BE2C (cell line): ENCODE measurements at regions not wholly inside any gene's neighbourhood (a gene's known extent, or its start where the extent isn't known, plus 50 kb on each side); places are given as distances from the start of the nearest gene placed in this dataset.

Experiments used
- DNase-seq: peaks from one replicate; pipeline ENCODE4 v3.0.0-alpha.2; 2020
- H3K27me3 ChIP-seq: fragments of 250-450 bp; sonication (Bioruptor Pico); 2 replicates; pipeline ENCODE4 v1.5.1; 2020; ENCODE audit warnings: mild to moderate bottlenecking
- H3K36me3 ChIP-seq: fragments of 250-450 bp; sonication (Bioruptor Pico); 2 replicates; pipeline ENCODE4 v1.5.1; 2020; ENCODE audit warnings: mild to moderate bottlenecking
- H3K4me1 ChIP-seq: fragments of 250-450 bp; sonication (Bioruptor Pico); 2 replicates; pipeline ENCODE4 v1.5.1; 2020
- H3K4me3 ChIP-seq: 2 replicates; pipeline ENCODE4 v1.5.1; 2011; ENCODE audit warnings: low read depth, low read length
- H3K9me3 ChIP-seq: fragments of 250-450 bp; sonication (Bioruptor Pico); 2 replicates; pipeline ENCODE4 v1.5.1; 2020
- TF ChIP-seq, protein P1 (sequence below): IDR thresholded peaks from 2 replicates; pipeline ENCODE4 v1.5.1; 2012; ENCODE audit warnings: mild to moderate bottlenecking, low read depth, low read length

DNA sequence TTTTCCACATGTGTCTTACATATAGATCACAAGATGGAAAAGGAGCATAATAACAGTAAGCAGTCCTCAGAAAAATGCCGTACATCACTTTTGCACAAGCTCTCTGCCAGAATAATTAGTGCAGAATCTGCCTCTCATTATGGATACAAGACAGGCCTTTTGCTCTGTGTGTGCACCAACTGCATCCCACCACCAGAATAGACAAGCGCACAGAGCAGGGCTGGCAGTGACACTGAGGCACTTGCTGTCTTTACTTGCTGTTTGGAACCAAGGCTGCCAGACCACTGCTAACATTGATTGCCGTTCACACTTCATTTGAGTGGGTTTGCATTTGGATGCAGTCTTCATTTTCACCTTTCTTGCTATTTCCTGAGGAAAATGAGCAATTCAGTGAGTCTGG lies 741.3 kb downstream of the TLE1 start:
- no peak overlapping the region for H3K4me3 ChIP-seq
- H3K9me3 ChIP-seq = no peaks in the 10 kb centered on the region
- no peaks in the 10 kb centered on the region; the same call in 1 of the 2 replicates for H3K4me1 ChIP-seq
- no peaks in the 10 kb centered on the region for H3K27me3 ChIP-seq
- H3K36me3 ChIP-seq = no peaks in the 10 kb centered on the region
- TF ChIP-seq, protein P1, sequence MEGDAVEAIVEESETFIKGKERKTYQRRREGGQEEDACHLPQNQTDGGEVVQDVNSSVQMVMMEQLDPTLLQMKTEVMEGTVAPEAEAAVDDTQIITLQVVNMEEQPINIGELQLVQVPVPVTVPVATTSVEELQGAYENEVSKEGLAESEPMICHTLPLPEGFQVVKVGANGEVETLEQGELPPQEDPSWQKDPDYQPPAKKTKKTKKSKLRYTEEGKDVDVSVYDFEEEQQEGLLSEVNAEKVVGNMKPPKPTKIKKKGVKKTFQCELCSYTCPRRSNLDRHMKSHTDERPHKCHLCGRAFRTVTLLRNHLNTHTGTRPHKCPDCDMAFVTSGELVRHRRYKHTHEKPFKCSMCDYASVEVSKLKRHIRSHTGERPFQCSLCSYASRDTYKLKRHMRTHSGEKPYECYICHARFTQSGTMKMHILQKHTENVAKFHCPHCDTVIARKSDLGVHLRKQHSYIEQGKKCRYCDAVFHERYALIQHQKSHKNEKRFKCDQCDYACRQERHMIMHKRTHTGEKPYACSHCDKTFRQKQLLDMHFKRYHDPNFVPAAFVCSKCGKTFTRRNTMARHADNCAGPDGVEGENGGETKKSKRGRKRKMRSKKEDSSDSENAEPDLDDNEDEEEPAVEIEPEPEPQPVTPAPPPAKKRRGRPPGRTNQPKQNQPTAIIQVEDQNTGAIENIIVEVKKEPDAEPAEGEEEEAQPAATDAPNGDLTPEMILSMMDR = no peak
- no peak for DNase-seq

DNA sequence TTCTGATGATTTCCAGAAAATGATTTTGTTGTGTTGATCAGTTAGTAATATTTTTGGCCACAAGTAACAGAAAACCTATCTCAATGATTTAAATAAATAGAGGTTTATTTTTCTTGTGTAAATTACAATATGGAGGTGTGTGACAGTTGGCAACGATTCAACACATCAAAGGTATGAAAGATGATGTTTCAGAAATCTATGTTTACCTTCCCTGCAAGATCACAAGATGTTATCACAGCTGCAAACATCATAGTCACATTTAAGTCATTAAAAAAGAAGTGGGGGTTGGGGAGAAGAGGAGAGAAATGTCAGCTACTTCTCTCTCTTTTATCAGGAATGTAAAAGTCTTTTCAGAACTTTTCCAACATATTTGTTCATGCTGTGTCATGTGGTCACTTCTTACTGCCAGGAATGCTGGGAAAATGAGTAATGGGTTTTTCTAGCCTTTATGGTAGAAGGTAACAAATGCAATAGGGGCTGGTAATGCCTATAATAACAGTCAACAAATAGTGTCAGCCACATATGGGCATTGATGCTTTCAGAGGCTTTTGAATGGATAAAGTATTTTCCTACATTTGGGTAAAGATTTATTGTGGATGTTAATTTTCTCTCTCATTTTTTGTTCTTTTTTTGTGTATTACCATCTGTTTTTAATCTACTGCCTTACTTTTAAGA lies 742.7 kb downstream of the TLE1 start:
- Histone ChIP-seq H3K9me3 (no peaks in the 10 kb centered on the region), H3K4me3 (no peak overlapping the region), H3K27me3 (no peaks in the 10 kb centered on the region), H3K4me1 (no peaks in the 10 kb centered on the region; the same call in 1 of the 2 replicates), H3K36me3 (no peaks in the 10 kb centered on the region)
- no peak for DNase-seq
- TF ChIP-seq, protein P1 = no peak

DNA sequence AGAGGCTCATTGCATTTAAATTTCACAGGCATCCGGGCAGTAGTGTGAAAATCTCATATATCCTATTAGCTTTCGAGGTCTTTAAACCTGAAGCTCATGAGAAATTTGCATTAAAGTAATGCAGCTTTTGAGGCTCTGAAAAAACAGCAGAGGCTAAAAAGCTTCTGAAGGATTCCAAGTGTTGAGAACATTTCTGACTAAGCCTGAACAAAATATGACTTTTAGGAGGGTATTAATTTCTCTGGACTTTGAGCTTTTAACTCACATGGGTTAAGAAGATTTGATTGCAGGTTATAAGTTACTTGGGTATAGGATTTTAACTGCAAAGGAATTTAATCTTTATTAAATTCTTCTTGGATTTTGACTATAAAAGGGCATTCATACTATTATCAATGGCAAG lies 743.9 kb downstream of the TLE1 start:
- H3K9me3 ChIP-seq = no peaks in the 10 kb centered on the region
- no peak for DNase-seq
- H3K4me1 ChIP-seq = no peaks in the 10 kb centered on the region
- no peaks in the 10 kb centered on the region for H3K36me3 ChIP-seq
- TF ChIP-seq, protein P1 = no peak
- no peaks in the 10 kb centered on the region for H3K27me3 ChIP-seq
- no peak overlapping the region for H3K4me3 ChIP-seq

DNA sequence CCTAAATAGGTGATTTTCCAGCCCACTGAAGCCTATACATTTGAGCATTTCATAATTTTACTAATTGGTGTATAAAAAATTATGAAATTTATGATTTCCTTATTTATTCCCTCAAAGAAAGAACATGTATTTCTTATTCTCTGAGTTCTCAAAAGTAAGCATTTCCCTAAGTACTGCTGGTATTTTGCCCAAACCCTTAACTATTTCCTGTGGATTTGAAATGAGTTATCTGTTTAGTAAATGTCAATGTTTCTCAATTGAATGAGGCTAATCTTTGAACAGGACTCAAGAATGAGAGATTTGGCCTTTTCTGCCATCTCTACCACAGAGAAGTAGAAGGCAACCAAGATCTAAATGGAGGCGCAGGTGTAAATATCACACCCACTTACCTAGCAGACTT lies 751.7 kb downstream of the TLE1 start:
- Histone ChIP-seq H3K4me3 (no peak overlapping the region), H3K4me1 (no peaks in the 10 kb centered on the region), H3K36me3 (no peaks in the 10 kb centered on the region), H3K9me3 (no peaks in the 10 kb centered on the region), H3K27me3 (no peaks in the 10 kb centered on the region)
- TF ChIP-seq, protein P1 = no peak
- DNase-seq = no peak

DNA sequence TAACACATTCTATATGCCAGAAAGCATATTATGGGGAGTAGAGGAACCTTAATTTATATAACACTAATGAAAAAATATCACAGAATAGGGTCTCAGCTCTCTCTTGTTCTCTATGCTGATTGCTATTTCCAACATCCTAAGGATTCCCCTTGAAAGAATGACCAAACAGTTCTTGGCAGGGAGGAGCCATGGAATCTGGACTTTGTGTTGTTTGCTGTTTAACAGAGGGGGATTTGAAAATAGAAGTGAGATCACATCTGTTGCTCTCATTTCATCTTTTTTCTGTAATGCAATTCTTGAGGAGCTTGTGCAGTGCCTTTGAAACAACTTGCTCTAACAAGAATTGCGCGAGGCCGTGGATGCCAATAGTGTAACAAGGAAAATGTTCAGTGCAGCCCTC lies 755.3 kb downstream of the TLE1 start:
- TF ChIP-seq, protein P1 = no peak
- no peaks in the 10 kb centered on the region for H3K27me3 ChIP-seq
- H3K4me3 ChIP-seq = no peak overlapping the region
- no peaks in the 10 kb centered on the region for H3K4me1 ChIP-seq
- no peaks in the 10 kb centered on the region for H3K36me3 ChIP-seq
- no peak for DNase-seq
- H3K9me3 ChIP-seq = no peaks in the 10 kb centered on the region

DNA sequence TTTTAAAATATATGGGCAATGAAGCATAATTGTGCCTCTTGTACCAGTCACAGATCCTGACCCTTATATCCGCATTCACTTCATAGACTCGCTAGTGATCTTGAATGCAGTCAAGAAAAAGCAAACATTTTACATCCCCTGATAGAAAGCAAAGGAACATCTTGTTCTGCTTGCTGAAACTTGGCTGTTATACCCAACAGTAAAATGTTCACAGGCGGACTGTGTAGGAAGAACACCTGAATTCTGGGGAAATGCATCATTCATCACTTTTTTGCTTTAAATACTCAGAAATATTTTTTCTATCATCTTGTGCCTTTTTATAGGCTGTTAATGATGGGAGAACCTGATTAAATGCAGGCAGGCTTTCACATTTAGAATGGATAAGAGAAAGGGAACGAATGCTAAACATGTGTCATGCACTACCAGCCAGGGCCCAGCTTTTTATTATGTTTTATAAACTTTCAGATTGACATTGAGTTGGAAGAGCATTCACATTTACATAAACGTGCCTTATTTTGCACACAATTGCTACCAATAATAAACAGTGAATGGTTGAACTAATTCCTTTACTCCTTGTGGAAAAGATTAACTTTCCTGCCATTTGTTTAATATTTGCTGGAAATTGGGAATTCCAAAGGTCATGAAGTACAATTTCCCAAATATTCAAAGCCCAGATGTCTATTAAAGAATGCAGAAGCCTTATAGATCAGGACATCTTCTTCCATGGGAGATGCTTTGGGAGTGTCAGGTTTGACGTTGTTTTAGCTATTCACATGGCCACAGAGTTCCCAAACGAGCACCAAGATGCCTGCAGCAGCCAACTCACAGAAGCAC lies 756.2 kb downstream of the TLE1 start:
- no peaks in the 10 kb centered on the region for H3K9me3 ChIP-seq
- H3K27me3 ChIP-seq = no peaks in the 10 kb centered on the region
- no peak overlapping the region for H3K4me3 ChIP-seq
- TF ChIP-seq, protein P1 = no peak
- H3K36me3 ChIP-seq = no peaks in the 10 kb centered on the region
- no peaks in the 10 kb centered on the region for H3K4me1 ChIP-seq
- no peak for DNase-seq
